CD4-positive, alpha-beta T cell (primary cell): ENCODE measurements at regions not wholly inside any gene's neighbourhood (a gene's known extent, or its start where the extent isn't known, plus 50 kb on each side); places are given as distances from the start of the nearest gene placed in this dataset.

Experiments used
- ATAC-seq: fragments of 200-7000 bp; cut with Tn5 transposase; one replicate; pipeline ENCODE4 v1.10.0; 2022; ENCODE audit warnings: mild to moderate bottlenecking; ENCODE audit not compliant: poor library complexity
- CTCF ChIA-PET: fragments of 350-600 bp; sonication (Branson Sonifier 250); formaldehyde crosslinking; loops from one replicate; lab custom pipeline; 2021; ENCODE audit warnings: antibody characterized with exemption, inconsistent platforms; lab: Charles Lee
- POLR2A ChIA-PET: fragments of 350-600 bp; sonication (Branson Sonifier 250); formaldehyde crosslinking; loops from one replicate; lab custom pipeline; 2021; ENCODE audit warnings: antibody characterized with exemption, inconsistent platforms; lab: Charles Lee
- DNase-seq, 14 experiments: peaks; one replicate each; pipeline ENCODE4 v3.0.0-alpha.2; 2013 to 2020; ENCODE audit warnings: mixed read lengths in 2 of 14
- H3K27ac ChIP-seq, 2 donors: one replicate each; pipeline versions ENCODE4 v1.5.1 to v1.7.0; 2013; ENCODE audit warnings: low read length in 2 of 2, low read depth in 1 of 2, mild to moderate bottlenecking in 1 of 2
- H3K27me3 ChIP-seq, 2 experiments: 1 replicate in 1 of 2; 2 replicates in 1 of 2; pipeline versions ENCODE4 v1.6.1 to v1.7.0; 2013; ENCODE audit warnings: low read length in 2 of 2, control low read depth in 1 of 2, mild to moderate bottlenecking in 1 of 2, moderate library complexity in 1 of 2; ENCODE audit not compliant: insufficient read depth in 2 of 2, control insufficient read depth in 1 of 2
- H3K36me3 ChIP-seq: one replicate; pipeline ENCODE4 v1.6.1; 2013; ENCODE audit warnings: low read length, control low read depth; ENCODE audit not compliant: insufficient read depth
- H3K4me1 ChIP-seq: one replicate; pipeline ENCODE4 v1.6.1; 2013; ENCODE audit warnings: low read length, control low read depth; ENCODE audit not compliant: insufficient read depth
- H3K4me3 ChIP-seq: one replicate; pipeline ENCODE4 v1.5.1; 2013; ENCODE audit warnings: mild to moderate bottlenecking, low read length, moderate library complexity
- H3K9me3 ChIP-seq, 2 experiments: 1 replicate in 1 of 2; 2 replicates in 1 of 2; pipeline versions ENCODE4 v1.6.1 to v1.7.0; 2013; ENCODE audit warnings: low read length in 2 of 2, mild to moderate bottlenecking in 2 of 2, control low read depth in 1 of 2, moderate library complexity in 1 of 2; ENCODE audit not compliant: control insufficient read depth in 1 of 2, insufficient read depth in 1 of 2
- H3K27ac Mint-ChIP-seq: one replicate; pipeline ENCODE4 v1.8.0; 2020; ENCODE audit warnings: mixed read lengths
- H3K27me3 Mint-ChIP-seq: one replicate; pipeline ENCODE4 v1.8.0; 2021; ENCODE audit warnings: mixed read lengths
- H3K36me3 Mint-ChIP-seq: one replicate; pipeline ENCODE4 v1.8.0; 2021; ENCODE audit warnings: low read depth, mixed read lengths
- H3K4me1 Mint-ChIP-seq: one replicate; pipeline ENCODE4 v1.8.0; 2021; ENCODE audit warnings: low read depth, mixed read lengths
- H3K4me3 Mint-ChIP-seq: one replicate; pipeline ENCODE4 v1.8.0; 2020; ENCODE audit warnings: mild to moderate bottlenecking, mixed read lengths
- H3K9me3 Mint-ChIP-seq: one replicate; pipeline ENCODE4 v1.8.0; 2020; ENCODE audit warnings: mixed read lengths
- intact Hi-C, 2 experiments: fragments of 100-400 bp; cut with DNase I in 1 of 2; cut with micrococcal nuclease in 1 of 2; formaldehyde crosslinking; loops; one replicate each; pipeline versions ENCODE4 v1.15.1 to v1.9.0; 2023 to 2025; cut with DNase I, micrococcal nuclease
- TF ChIP-seq, protein P1 (sequence below): fragments of 200-600 bp; IDR thresholded peaks from one replicate; pipeline ENCODE4 v1.8.0; 2022; ENCODE audit warnings: antibody characterized with exemption, mild to moderate bottlenecking

DNA sequence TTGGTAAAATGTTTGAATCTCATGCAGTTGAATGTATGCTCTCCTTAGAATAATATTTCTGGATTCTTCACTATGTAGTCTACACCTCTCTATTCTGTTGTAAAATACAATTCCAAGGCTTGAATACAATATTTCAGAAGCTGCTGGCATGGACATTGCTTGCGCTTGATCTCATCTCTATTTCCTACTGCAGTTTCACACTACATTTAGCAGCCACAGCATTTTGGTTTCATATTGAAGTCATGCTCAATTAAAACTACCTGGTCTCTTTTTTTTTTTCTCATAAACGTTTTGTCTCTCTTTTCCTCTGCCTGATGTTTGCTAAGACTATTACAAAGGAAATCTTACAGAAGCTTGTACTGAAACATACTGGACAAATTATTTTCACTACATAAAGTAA lies 631.0 kb upstream of the TMPRSS15 start:
- Histone ChIP-seq H3K36me3 (no peaks in the 10 kb centered on the region), H3K4me1 (no peaks in the 10 kb centered on the region), H3K9me3 (peaks cover 4 to 6% of the 10 kb centered on the region in 2 experiments), H3K4me3 (no peak overlapping the region), H3K27me3 (no peaks in the 10 kb centered on the region), H3K27ac (no peak overlapping the region)
- POLR2A ChIA-PET: no interaction called here
- H3K4me1 Mint-ChIP-seq: no peaks in the 10 kb centered on the region
- CTCF ChIA-PET: no interaction called here
- no peak for DNase-seq
- no peak for ATAC-seq
- no peak overlapping the region for H3K4me3 Mint-ChIP-seq
- intact Hi-C loops: no loop called here
- peaks cover 8% of the 10 kb centered on the region for H3K9me3 Mint-ChIP-seq
- H3K36me3 Mint-ChIP-seq: no peaks in the 10 kb centered on the region
- H3K27ac Mint-ChIP-seq: no peak overlapping the region
- TF ChIP-seq, protein P1, sequence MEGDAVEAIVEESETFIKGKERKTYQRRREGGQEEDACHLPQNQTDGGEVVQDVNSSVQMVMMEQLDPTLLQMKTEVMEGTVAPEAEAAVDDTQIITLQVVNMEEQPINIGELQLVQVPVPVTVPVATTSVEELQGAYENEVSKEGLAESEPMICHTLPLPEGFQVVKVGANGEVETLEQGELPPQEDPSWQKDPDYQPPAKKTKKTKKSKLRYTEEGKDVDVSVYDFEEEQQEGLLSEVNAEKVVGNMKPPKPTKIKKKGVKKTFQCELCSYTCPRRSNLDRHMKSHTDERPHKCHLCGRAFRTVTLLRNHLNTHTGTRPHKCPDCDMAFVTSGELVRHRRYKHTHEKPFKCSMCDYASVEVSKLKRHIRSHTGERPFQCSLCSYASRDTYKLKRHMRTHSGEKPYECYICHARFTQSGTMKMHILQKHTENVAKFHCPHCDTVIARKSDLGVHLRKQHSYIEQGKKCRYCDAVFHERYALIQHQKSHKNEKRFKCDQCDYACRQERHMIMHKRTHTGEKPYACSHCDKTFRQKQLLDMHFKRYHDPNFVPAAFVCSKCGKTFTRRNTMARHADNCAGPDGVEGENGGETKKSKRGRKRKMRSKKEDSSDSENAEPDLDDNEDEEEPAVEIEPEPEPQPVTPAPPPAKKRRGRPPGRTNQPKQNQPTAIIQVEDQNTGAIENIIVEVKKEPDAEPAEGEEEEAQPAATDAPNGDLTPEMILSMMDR: no peak
- no peaks in the 10 kb centered on the region for H3K27me3 Mint-ChIP-seq

DNA sequence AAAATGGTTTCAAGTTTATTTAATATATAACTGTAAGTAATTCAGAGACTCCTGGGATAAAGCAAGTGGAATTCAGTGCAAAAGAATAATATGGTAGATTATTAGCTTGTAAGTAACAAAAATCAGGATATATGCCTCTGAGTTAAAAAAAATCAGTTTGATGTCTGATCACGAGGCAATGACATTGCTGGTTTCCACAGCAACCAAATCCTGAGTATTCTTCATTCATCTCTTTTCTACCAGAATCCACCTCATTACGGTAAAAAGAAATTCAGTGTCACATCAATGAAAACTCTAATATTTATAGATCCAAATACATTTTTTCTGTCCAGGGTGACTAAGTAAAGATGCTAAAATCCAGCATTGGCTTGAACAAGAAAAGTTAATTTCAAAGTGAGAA lies 642.3 kb upstream of the TMPRSS15 start:
- no peaks in the 10 kb centered on the region for H3K36me3 Mint-ChIP-seq
- H3K9me3 ChIP-seq: peaks cover 0 to 3% of the 10 kb centered on the region in 2 experiments
- peaks cover 16% of the 10 kb centered on the region for H3K9me3 Mint-ChIP-seq
- DNase-seq (no peak), ATAC-seq (no peak)
- H3K4me1 Mint-ChIP-seq: no peaks in the 10 kb centered on the region
- no peaks in the 10 kb centered on the region for H3K36me3 ChIP-seq
- no peak overlapping the region for H3K4me3 ChIP-seq
- H3K4me3 Mint-ChIP-seq: no peak overlapping the region
- no peak overlapping the region for H3K27ac Mint-ChIP-seq
- intact Hi-C loops: no loop called here
- TF ChIP-seq, protein P1: no peak
- H3K27ac ChIP-seq: no peak overlapping the region
- ChIA-PET POLR2A (no interaction called here), CTCF (no interaction called here)
- no peaks in the 10 kb centered on the region for H3K27me3 Mint-ChIP-seq
- no peaks in the 10 kb centered on the region for H3K4me1 ChIP-seq
- no peaks in the 10 kb centered on the region for H3K27me3 ChIP-seq

DNA sequence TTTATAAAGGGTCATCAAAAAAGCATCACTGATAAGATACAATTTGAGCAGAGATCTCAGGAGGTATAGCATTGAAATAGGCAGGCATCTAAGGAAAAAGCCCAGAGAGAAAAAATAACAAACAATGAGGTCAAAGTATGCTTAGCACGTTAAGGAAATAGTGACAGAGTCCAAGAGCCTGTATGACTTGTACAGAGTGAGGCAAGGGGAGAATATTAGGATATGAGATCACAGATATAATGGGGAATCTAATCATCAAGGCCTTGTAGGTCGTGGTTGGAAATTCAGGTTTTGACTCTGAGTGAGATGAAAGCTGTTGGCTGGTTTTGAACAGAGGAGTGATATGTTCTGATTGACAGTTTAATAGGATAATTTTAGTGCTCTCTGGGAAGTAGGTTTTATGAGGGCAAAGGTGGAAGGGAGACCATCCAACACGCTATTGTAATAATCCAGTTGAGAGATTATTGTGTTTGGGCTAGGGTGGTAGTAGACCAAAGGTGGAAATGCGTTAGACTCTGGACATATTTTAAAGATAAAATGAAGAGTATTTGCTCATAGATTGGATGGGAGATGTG lies 644.6 kb upstream of the TMPRSS15 start:
- Mint-ChIP-seq H3K27me3 (no peaks in the 10 kb centered on the region), H3K36me3 (no peaks in the 10 kb centered on the region), H3K9me3 (peaks cover 22% of the 10 kb centered on the region), H3K27ac (no peak overlapping the region), H3K4me1 (no peaks in the 10 kb centered on the region), H3K4me3 (no peak overlapping the region)
- H3K27me3 ChIP-seq: no peaks in the 10 kb centered on the region
- TF ChIP-seq, protein P1: no peak
- H3K36me3 ChIP-seq: no peaks in the 10 kb centered on the region
- ChIA-PET POLR2A (no interaction called here), CTCF (no interaction called here)
- H3K4me1 ChIP-seq: no peaks in the 10 kb centered on the region
- no peak overlapping the region for H3K27ac ChIP-seq
- ATAC-seq (no peak), DNase-seq (no peak)
- H3K4me3 ChIP-seq: no peak overlapping the region
- no peaks in the 10 kb centered on the region for H3K9me3 ChIP-seq
- intact Hi-C loops: no loop called here
